Ovary (tissue), 3 donors: ENCODE measurements at regions not wholly inside any gene's neighbourhood (a gene's known extent, or its start where the extent isn't known, plus 50 kb on each side); places are given as distances from the start of the nearest gene placed in this dataset.

ENCODE experiments used
- CTCF ChIP-seq, 3 donors: fragments of 450-650 bp in 2 of 3; fragments of 200-600 bp in 1 of 3; IDR thresholded peaks; one replicate each; pipeline versions ENCODE4 v1.5.1 to v1.8.0; 2016 to 2022; ENCODE audit warnings: antibody characterized with exemption in 3 of 3, mild to moderate bottlenecking in 1 of 3
- EP300 ChIP-seq: sonication (generic); formaldehyde crosslinking; IDR thresholded peaks from one replicate; pipeline ENCODE4 v1.6.1; 2017; ENCODE audit warnings: antibody characterized with exemption
- POLR2A ChIP-seq: fragments of 450-650 bp; IDR thresholded peaks from one replicate; pipeline ENCODE4 v1.6.1; 2017; ENCODE audit warnings: antibody characterized with exemption, mild to moderate bottlenecking, moderate library complexity
- donor health status: DM: no; HTN: no; CAD: no.

DNA sequence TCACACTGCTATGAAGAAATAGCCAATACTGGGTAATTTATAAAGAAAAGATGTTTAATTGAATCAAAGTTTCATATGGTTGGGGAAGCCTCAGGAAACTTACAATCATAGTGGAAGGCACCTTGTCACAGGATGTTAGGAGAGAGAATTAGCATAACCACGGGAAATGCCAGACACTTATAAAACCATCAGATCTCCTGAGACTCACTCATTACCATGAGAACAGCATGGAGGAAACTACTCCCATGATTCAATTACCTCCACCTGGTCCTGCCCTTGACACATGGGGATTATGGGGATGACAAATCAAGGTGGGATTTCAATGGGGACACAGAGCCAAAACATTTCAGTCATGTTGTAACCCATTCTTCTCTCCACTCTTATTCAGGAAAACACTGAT, 472.9 kb upstream of the FSIP2 start:
- TF ChIP-seq CTCF (IDR thresholded peaks at IDR 0.05) (no peak), POLR2A (no peak), EP300 (no peak)
